ENCODE measurements at regions not wholly inside any gene's neighbourhood (a gene's known extent, or its start where the extent isn't known, plus 50 kb on each side); places are given as distances from the start of the nearest gene placed in this dataset.
A peak's percentile ranks its signal among the peaks of the same experiment; 100 is the strongest.

GRCh38 chr6:159118924-159119323 is 50.3 kb upstream of the FNDC1 start:
- H3K9me3 ChIP-seq (ENCODE audit: control insufficient read depth, insufficient read depth, low read length): no peaks in the 10 kb centered on the region
- no peaks in the 10 kb centered on the region for H3K4me1 ChIP-seq (ENCODE audit: control insufficient read depth, insufficient read depth, low read length)
- no peak for DNase-seq (ENCODE audit: low read depth, low spot score)
- no peak overlapping the region for H3K4me3 ChIP-seq (ENCODE audit: low read length)
- H3K36me3 ChIP-seq (ENCODE audit: control insufficient read depth, insufficient read depth, low read length): no peaks in the 10 kb centered on the region
- no peaks in the 10 kb centered on the region for H3K27me3 ChIP-seq (ENCODE audit: control insufficient read depth, insufficient read depth, low read length)
- no CpG with 5 or more reads among the region's 2 CpGs for WGBS (ENCODE audit: insufficient coverage, insufficient read length)
- no peak overlapping the region for H3K27ac ChIP-seq (ENCODE audit: low read length)

GRCh38 chr6:159117563-159117962 is 51.6 kb upstream of the FNDC1 start:
- no peak for DNase-seq (ENCODE audit: low read depth, low spot score)
- Histone ChIP-seq H3K4me3 (ENCODE audit: low read length) (no peak overlapping the region), H3K27ac (ENCODE audit: low read length) (no peak overlapping the region), H3K9me3 (ENCODE audit: control insufficient read depth, insufficient read depth, low read length) (no peaks in the 10 kb centered on the region), H3K4me1 (ENCODE audit: control insufficient read depth, insufficient read depth, low read length) (no peaks in the 10 kb centered on the region), H3K27me3 (ENCODE audit: control insufficient read depth, insufficient read depth, low read length) (no peaks in the 10 kb centered on the region), H3K36me3 (ENCODE audit: control insufficient read depth, insufficient read depth, low read length) (no peaks in the 10 kb centered on the region)
- WGBS (ENCODE audit: insufficient coverage, insufficient read length): no CpG with 5 or more reads among the region's 5 CpGs

GRCh38 chr6:159117046-159117445 is 52.2 kb upstream of the FNDC1 start:
- no peaks in the 10 kb centered on the region for H3K27me3 ChIP-seq (ENCODE audit: control insufficient read depth, insufficient read depth, low read length)
- no peaks in the 10 kb centered on the region for H3K9me3 ChIP-seq (ENCODE audit: control insufficient read depth, insufficient read depth, low read length)
- no peaks in the 10 kb centered on the region for H3K4me1 ChIP-seq (ENCODE audit: control insufficient read depth, insufficient read depth, low read length)
- DNase-seq (ENCODE audit: low read depth, low spot score): no peak
- H3K36me3 ChIP-seq (ENCODE audit: control insufficient read depth, insufficient read depth, low read length): no peaks in the 10 kb centered on the region
- WGBS (ENCODE audit: insufficient coverage, insufficient read length): no CpG with 5 or more reads among the region's 3 CpGs
- no peak overlapping the region for H3K27ac ChIP-seq (ENCODE audit: low read length)
- H3K4me3 ChIP-seq (ENCODE audit: low read length): no peak overlapping the region

GRCh38 chr6:159116343-159116742 is 52.9 kb upstream of the FNDC1 start:
- no peaks in the 10 kb centered on the region for H3K36me3 ChIP-seq (ENCODE audit: control insufficient read depth, insufficient read depth, low read length)
- H3K4me1 ChIP-seq (ENCODE audit: control insufficient read depth, insufficient read depth, low read length): no peaks in the 10 kb centered on the region
- H3K9me3 ChIP-seq (ENCODE audit: control insufficient read depth, insufficient read depth, low read length): no peaks in the 10 kb centered on the region
- WGBS (ENCODE audit: insufficient coverage, insufficient read length): no CpG with 5 or more reads among the region's 5 CpGs
- no peak overlapping the region for H3K4me3 ChIP-seq (ENCODE audit: low read length)
- H3K27ac ChIP-seq (ENCODE audit: low read length): no peak overlapping the region
- H3K27me3 ChIP-seq (ENCODE audit: control insufficient read depth, insufficient read depth, low read length): no peaks in the 10 kb centered on the region
- DNase-seq (ENCODE audit: low read depth, low spot score): no peak

- DNase-seq (ENCODE audit: low read depth, low spot score): no peak
- no CpG with 5 or more reads among the region's 3 CpGs for whole genome bisulfite sequencing (ENCODE audit: insufficient coverage, insufficient read length)
- Histone ChIP-seq H3K27ac (ENCODE audit: low read length) (no peak overlapping the region), H3K4me3 (ENCODE audit: low read length) (no peak overlapping the region), H3K27me3 (ENCODE audit: control insufficient read depth, insufficient read depth, low read length) (no peaks in the 10 kb centered on the region), H3K9me3 (ENCODE audit: control insufficient read depth, insufficient read depth, low read length) (no peaks in the 10 kb centered on the region), H3K36me3 (ENCODE audit: control insufficient read depth, insufficient read depth, low read length) (no peaks in the 10 kb centered on the region), H3K4me1 (ENCODE audit: control insufficient read depth, insufficient read depth, low read length) (no peaks in the 10 kb centered on the region)
Observed at GRCh38 chr6:159114569-159114968, 54.6 kb upstream of the FNDC1 start.

GRCh38 chr6:159113223-159113622 is 56.0 kb upstream of the FNDC1 start:
- H3K27ac ChIP-seq (ENCODE audit: low read length): no peak overlapping the region
- H3K9me3 ChIP-seq (ENCODE audit: control insufficient read depth, insufficient read depth, low read length): no peaks in the 10 kb centered on the region
- no peak for DNase-seq (ENCODE audit: low read depth, low spot score)
- H3K4me3 ChIP-seq (ENCODE audit: low read length): no peak overlapping the region
- H3K36me3 ChIP-seq (ENCODE audit: control insufficient read depth, insufficient read depth, low read length): no peaks in the 10 kb centered on the region
- H3K4me1 ChIP-seq (ENCODE audit: control insufficient read depth, insufficient read depth, low read length): no peaks in the 10 kb centered on the region
- H3K27me3 ChIP-seq (ENCODE audit: control insufficient read depth, insufficient read depth, low read length): no peaks in the 10 kb centered on the region
- WGBS (ENCODE audit: insufficient coverage, insufficient read length): no CpG with 5 or more reads among the region's 10 CpGs

GRCh38 chr6:159112714-159113113 is 56.5 kb upstream of the FNDC1 start:
- Histone ChIP-seq H3K27ac (ENCODE audit: low read length) (no peak overlapping the region), H3K27me3 (ENCODE audit: control insufficient read depth, insufficient read depth, low read length) (no peaks in the 10 kb centered on the region), H3K9me3 (ENCODE audit: control insufficient read depth, insufficient read depth, low read length) (no peaks in the 10 kb centered on the region), H3K36me3 (ENCODE audit: control insufficient read depth, insufficient read depth, low read length) (no peaks in the 10 kb centered on the region), H3K4me1 (ENCODE audit: control insufficient read depth, insufficient read depth, low read length) (no peaks in the 10 kb centered on the region), H3K4me3 (ENCODE audit: low read length) (no peak overlapping the region)
- DNase-seq (ENCODE audit: low read depth, low spot score): no peak
- WGBS (ENCODE audit: insufficient coverage, insufficient read length): no CpG with 5 or more reads among the region's 9 CpGs

- Histone ChIP-seq H3K4me3 (ENCODE audit: low read length) (no peak overlapping the region), H3K27ac (ENCODE audit: low read length) (no peak overlapping the region), H3K9me3 (ENCODE audit: control insufficient read depth, insufficient read depth, low read length) (no peaks in the 10 kb centered on the region), H3K36me3 (ENCODE audit: control insufficient read depth, insufficient read depth, low read length) (no peaks in the 10 kb centered on the region), H3K4me1 (ENCODE audit: control insufficient read depth, insufficient read depth, low read length) (peaks cover 3% of the 10 kb centered on the region; the same call in 1 of the 2 replicates), H3K27me3 (ENCODE audit: control insufficient read depth, insufficient read depth, low read length) (no peaks in the 10 kb centered on the region)
- no peak for DNase-seq (ENCODE audit: low read depth, low spot score)
Observed at GRCh38 chr6:159110748-159111147, 58.5 kb upstream of the FNDC1 start.

- H3K4me1 ChIP-seq (ENCODE audit: control insufficient read depth, insufficient read depth, low read length): peaks cover 3% of the 10 kb centered on the region; the same call in 1 of the 2 replicates
Observed at GRCh38 chr6:159110013-159110412, 59.2 kb upstream of the FNDC1 start.

GRCh38 chr6:159109391-159109790 is 59.8 kb upstream of the FNDC1 start:
- no CpG with 5 or more reads among the region's 1 CpG for WGBS (ENCODE audit: insufficient coverage, insufficient read length)
- H3K27ac ChIP-seq (ENCODE audit: low read length): no peak overlapping the region

More at GRCh38 chr6:159110013-159110412, 59.2 kb upstream of the FNDC1 start:
- peak; percentile 73 for DNase-seq (ENCODE audit: low read depth, low spot score)
- no peak overlapping the region for H3K4me3 ChIP-seq (ENCODE audit: low read length)
- H3K27me3 ChIP-seq (ENCODE audit: control insufficient read depth, insufficient read depth, low read length): no peaks in the 10 kb centered on the region
- no peak overlapping the region for H3K27ac ChIP-seq (ENCODE audit: low read length)
- no peaks in the 10 kb centered on the region for H3K36me3 ChIP-seq (ENCODE audit: control insufficient read depth, insufficient read depth, low read length)
- WGBS (ENCODE audit: insufficient coverage, insufficient read length): no CpG with 5 or more reads among the region's 3 CpGs
- no peaks in the 10 kb centered on the region for H3K9me3 ChIP-seq (ENCODE audit: control insufficient read depth, insufficient read depth, low read length)

GRCh38 chr6:159108426-159108985 is 60.7 kb upstream of the FNDC1 start:
- Histone ChIP-seq H3K36me3 (ENCODE audit: control insufficient read depth, insufficient read depth, low read length) (no peaks in the 10 kb centered on the region), H3K27me3 (ENCODE audit: control insufficient read depth, insufficient read depth, low read length) (no peaks in the 10 kb centered on the region), H3K4me3 (ENCODE audit: low read length) (no peak overlapping the region), H3K9me3 (ENCODE audit: control insufficient read depth, insufficient read depth, low read length) (no peaks in the 10 kb centered on the region), H3K27ac (ENCODE audit: low read length) (no peak overlapping the region), H3K4me1 (ENCODE audit: control insufficient read depth, insufficient read depth, low read length) (peaks cover 4% of the 10 kb centered on the region; the same call in 1 of the 2 replicates)
- WGBS (ENCODE audit: insufficient coverage, insufficient read length): no CpG with 5 or more reads among the region's 10 CpGs
- no peak for DNase-seq (ENCODE audit: low read depth, low spot score)

More at GRCh38 chr6:159109391-159109790, 59.8 kb upstream of the FNDC1 start:
- Histone ChIP-seq H3K36me3 (ENCODE audit: control insufficient read depth, insufficient read depth, low read length) (no peaks in the 10 kb centered on the region), H3K4me3 (ENCODE audit: low read length) (no peak overlapping the region), H3K27me3 (ENCODE audit: control insufficient read depth, insufficient read depth, low read length) (no peaks in the 10 kb centered on the region), H3K4me1 (ENCODE audit: control insufficient read depth, insufficient read depth, low read length) (peaks cover 3% of the 10 kb centered on the region; the same call in 1 of the 2 replicates), H3K9me3 (ENCODE audit: control insufficient read depth, insufficient read depth, low read length) (no peaks in the 10 kb centered on the region)
- DNase-seq (ENCODE audit: low read depth, low spot score): no peak
